ENCODE measurements at regions not wholly inside any gene's neighbourhood (a gene's known extent, or its start where the extent isn't known, plus 50 kb on each side); places are given as distances from the start of the nearest gene placed in this dataset.

- TF ChIP-seq CTCF (optimal IDR thresholded peaks at IDR 0.05 in 1 of 3, IDR thresholded peaks at IDR 0.05 in 1 of 3, conservative IDR thresholded peaks at IDR 0.05 in 1 of 3; ENCODE audit: extremely low read depth in 1 of 3, insufficient read depth in 2 of 3, low read length in 3 of 3) = no peak
- TF ChIP-seq EZH2 (IDR thresholded peaks at IDR 0.05; ENCODE audit: low read length) = no peak
Measured at GRCh38 chrX:33447285-33447684, 235.9 kb upstream of the DMD start.
